NT2/D1 (cell line): ENCODE measurements at regions not wholly inside any gene's neighbourhood (a gene's known extent, or its start where the extent isn't known, plus 50 kb on each side); places are given as distances from the start of the nearest gene placed in this dataset.
A peak's percentile ranks its signal among the peaks of the same experiment; 100 is the strongest.

ENCODE experiments used
- DNase-seq: peaks from one replicate; pipeline ENCODE4 v3.0.0-alpha.2; 2011; ENCODE audit warnings: low read depth, low spot score
- H3K27me3 ChIP-seq: 2 replicates; pipeline ENCODE4 v1.6.0; 2011; ENCODE audit warnings: mild to moderate bottlenecking; ENCODE audit not compliant: insufficient read length, insufficient read depth
- H3K36me3 ChIP-seq: 2 replicates; pipeline ENCODE4 v1.6.1; 2011; ENCODE audit warnings: mild to moderate bottlenecking, low read length, mixed read lengths; ENCODE audit not compliant: insufficient read depth, insufficient read length
- H3K4me1 ChIP-seq: 2 replicates; pipeline ENCODE4 v1.5.1; 2011; ENCODE audit not compliant: insufficient read depth, insufficient read length
- H3K4me3 ChIP-seq: 2 replicates; pipeline ENCODE4 v1.5.1; 2011; ENCODE audit warnings: low read depth; ENCODE audit not compliant: insufficient read length
- H3K9ac ChIP-seq: 2 replicates; pipeline ENCODE4 v1.6.0; 2011; ENCODE audit warnings: low read depth; ENCODE audit not compliant: insufficient read length
- H3K9me3 ChIP-seq: 2 replicates; pipeline ENCODE4 v1.5.1; 2011; ENCODE audit warnings: mild to moderate bottlenecking, low read length; ENCODE audit not compliant: insufficient read depth
- SUZ12 ChIP-seq: IDR thresholded peaks from 2 replicates; pipeline ENCODE4 v1.6.1; 2011; ENCODE audit not compliant: insufficient read length, insufficient read depth; ENCODE audit errors: extremely low read depth
- YY1 ChIP-seq: IDR thresholded peaks from 2 replicates; pipeline ENCODE4 v1.6.1; 2011; ENCODE audit not compliant: insufficient read length, insufficient read depth
- ZNF274 ChIP-seq: IDR thresholded peaks from 2 replicates; pipeline ENCODE4 v1.6.1; 2011; ENCODE audit warnings: mild to moderate bottlenecking, low read depth, low read length

GRCh38 chr18:75638223-75638775 lies 210.8 kb upstream of the SMIM21 start:
- no peaks in the 10 kb centered on the region for H3K4me1 ChIP-seq
- peak overlapping the region; percentile 33 for H3K4me3 ChIP-seq
- H3K36me3 ChIP-seq = no peaks in the 10 kb centered on the region
- H3K27me3 ChIP-seq = peaks cover 4% of the 10 kb centered on the region
- TF ChIP-seq SUZ12 (no peak), YY1 (no peak), ZNF274 (no peak)
- no peak for DNase-seq
- peak overlapping the region; percentile 33 for H3K9ac ChIP-seq
- H3K9me3 ChIP-seq = no peaks in the 10 kb centered on the region; the same call in 1 of the 2 replicates

GRCh38 chr18:75635096-75635495 lies 207.6 kb upstream of the SMIM21 start:
- Histone ChIP-seq H3K27me3 (peaks cover 4% of the 10 kb centered on the region), H3K4me3 (no peak overlapping the region), H3K4me1 (no peaks in the 10 kb centered on the region), H3K9me3 (no peaks in the 10 kb centered on the region; the same call in 1 of the 2 replicates), H3K9ac (no peak overlapping the region), H3K36me3 (no peaks in the 10 kb centered on the region)
- TF ChIP-seq ZNF274 = no peak
- no peak for TF ChIP-seq YY1
- TF ChIP-seq SUZ12 = no peak
- DNase-seq = no peak

GRCh38 chr18:75625966-75626365 lies 198.5 kb upstream of the SMIM21 start:
- no peak for TF ChIP-seq YY1
- no peak for TF ChIP-seq ZNF274
- TF ChIP-seq SUZ12 = no peak
- Histone ChIP-seq H3K27me3 (no peaks in the 10 kb centered on the region), H3K9me3 (no peaks in the 10 kb centered on the region), H3K4me3 (no peak overlapping the region), H3K36me3 (no peaks in the 10 kb centered on the region), H3K4me1 (no peaks in the 10 kb centered on the region), H3K9ac (no peak overlapping the region)
- no peak for DNase-seq

GRCh38 chr18:75624869-75625268 lies 197.4 kb upstream of the SMIM21 start:
- no peaks in the 10 kb centered on the region for H3K27me3 ChIP-seq
- DNase-seq = no peak
- no peaks in the 10 kb centered on the region for H3K4me1 ChIP-seq
- no peak overlapping the region for H3K4me3 ChIP-seq
- H3K9me3 ChIP-seq = no peaks in the 10 kb centered on the region
- H3K9ac ChIP-seq = no peak overlapping the region
- H3K36me3 ChIP-seq = no peaks in the 10 kb centered on the region
- TF ChIP-seq ZNF274 (no peak), SUZ12 (no peak), YY1 (no peak)

GRCh38 chr18:75621818-75622217 lies 194.3 kb upstream of the SMIM21 start:
- Histone ChIP-seq H3K36me3 (no peaks in the 10 kb centered on the region), H3K27me3 (no peaks in the 10 kb centered on the region), H3K9me3 (no peaks in the 10 kb centered on the region), H3K4me3 (no peak overlapping the region), H3K4me1 (no peaks in the 10 kb centered on the region), H3K9ac (no peak overlapping the region)
- no peak for TF ChIP-seq YY1
- TF ChIP-seq SUZ12 = no peak
- TF ChIP-seq ZNF274 = no peak
- no peak for DNase-seq

GRCh38 chr18:75618146-75618545 lies 190.6 kb upstream of the SMIM21 start:
- H3K9ac ChIP-seq = no peak overlapping the region
- DNase-seq = no peak
- no peak for TF ChIP-seq SUZ12
- TF ChIP-seq YY1 = no peak
- no peak for TF ChIP-seq ZNF274
- no peak overlapping the region for H3K4me3 ChIP-seq
- no peaks in the 10 kb centered on the region for H3K36me3 ChIP-seq
- no peaks in the 10 kb centered on the region for H3K27me3 ChIP-seq
- no peaks in the 10 kb centered on the region for H3K4me1 ChIP-seq
- H3K9me3 ChIP-seq = no peaks in the 10 kb centered on the region

GRCh38 chr18:75612456-75612855 lies 185.0 kb upstream of the SMIM21 start:
- Histone ChIP-seq H3K9me3 (no peaks in the 10 kb centered on the region), H3K9ac (no peak overlapping the region), H3K4me1 (no peaks in the 10 kb centered on the region), H3K4me3 (no peak overlapping the region), H3K27me3 (no peaks in the 10 kb centered on the region), H3K36me3 (no peaks in the 10 kb centered on the region)
- no peak for DNase-seq
- no peak for TF ChIP-seq ZNF274
- no peak for TF ChIP-seq YY1
- no peak for TF ChIP-seq SUZ12

- Histone ChIP-seq H3K4me3 (no peak overlapping the region), H3K4me1 (no peaks in the 10 kb centered on the region), H3K36me3 (no peaks in the 10 kb centered on the region), H3K9ac (no peak overlapping the region), H3K9me3 (no peaks in the 10 kb centered on the region), H3K27me3 (no peaks in the 10 kb centered on the region)
- DNase-seq = no peak
- TF ChIP-seq SUZ12 (no peak), ZNF274 (no peak)
Measured at GRCh38 chr18:75607701-75608100, 180.2 kb upstream of the SMIM21 start.
